ENCODE measurements at regions not wholly inside any gene's neighbourhood (a gene's known extent, or its start where the extent isn't known, plus 50 kb on each side); places are given as distances from the start of the nearest gene placed in this dataset.

- no peak overlapping the region for H3K4me2 ChIP-seq (ENCODE audit: low read length)
- TF ChIP-seq EZH2 (IDR thresholded peaks at IDR 0.05; ENCODE audit: borderline replicate concordance, low read length) (no peak), CTCF (IDR thresholded peaks at IDR 0.05; ENCODE audit: low read length) (no peak)
- H3K36me3 ChIP-seq (ENCODE audit: insufficient read depth, low read length), result no peaks in the 10 kb centered on the region
- no peak overlapping the region for H3K27ac ChIP-seq (ENCODE audit: low read depth, low read length, poor library complexity, severe bottlenecking)
- H3K9me2 ChIP-seq (ENCODE audit: low read depth, low read length), result no peaks in the 10 kb centered on the region
- no peaks in the 10 kb centered on the region for H3F3A ChIP-seq (ENCODE audit: insufficient read depth, low read length)
- no peaks in the 10 kb centered on the region for H4K20me1 ChIP-seq (ENCODE audit: insufficient read depth, low read length)
- no peak overlapping the region for H3K9ac ChIP-seq (ENCODE audit: low read length)
- no peaks in the 10 kb centered on the region for H3K9me3 ChIP-seq (ENCODE audit: low read length)
- H3K4me3 ChIP-seq (ENCODE audit: low read depth, low read length, poor library complexity, severe bottlenecking), result no peak overlapping the region
- no peaks in the 10 kb centered on the region for H3K27me3 ChIP-seq (ENCODE audit: insufficient read depth, low read length)
- H3K4me1 ChIP-seq (ENCODE audit: insufficient read depth, low read length, severe bottlenecking), result no peaks in the 10 kb centered on the region
- H3K79me2 ChIP-seq (ENCODE audit: insufficient read depth, low read length), result no peaks in the 10 kb centered on the region
- no peak overlapping the region for H2AFZ ChIP-seq (ENCODE audit: low read length)
Observed at GRCh38 chr7:124398937-124399552, 366.2 kb upstream of the TMEM229A start.

GRCh38 chr7:124397134-124397533 lies 364.3 kb upstream of the TMEM229A start:
- Histone ChIP-seq H3K9me3 (ENCODE audit: low read length) (no peaks in the 10 kb centered on the region), H4K20me1 (ENCODE audit: insufficient read depth, low read length) (no peaks in the 10 kb centered on the region), H3K4me3 (ENCODE audit: low read depth, low read length, poor library complexity, severe bottlenecking) (no peak overlapping the region), H3K27ac (ENCODE audit: low read depth, low read length, poor library complexity, severe bottlenecking) (no peak overlapping the region), H3K9me2 (ENCODE audit: low read depth, low read length) (no peaks in the 10 kb centered on the region), H2AFZ (ENCODE audit: low read length) (no peak overlapping the region), H3K27me3 (ENCODE audit: insufficient read depth, low read length) (no peaks in the 10 kb centered on the region), H3K36me3 (ENCODE audit: insufficient read depth, low read length) (no peaks in the 10 kb centered on the region), H3K4me1 (ENCODE audit: insufficient read depth, low read length, severe bottlenecking) (no peaks in the 10 kb centered on the region), H3K4me2 (ENCODE audit: low read length) (no peak overlapping the region), H3K9ac (ENCODE audit: low read length) (no peak overlapping the region), H3F3A (ENCODE audit: insufficient read depth, low read length) (no peaks in the 10 kb centered on the region), H3K79me2 (ENCODE audit: insufficient read depth, low read length) (no peaks in the 10 kb centered on the region)
- TF ChIP-seq EZH2 (IDR thresholded peaks at IDR 0.05; ENCODE audit: borderline replicate concordance, low read length), result no peak
- TF ChIP-seq CTCF (IDR thresholded peaks at IDR 0.05; ENCODE audit: low read length), result no peak

- Histone ChIP-seq H2AFZ (ENCODE audit: low read length) (no peak overlapping the region), H3K36me3 (ENCODE audit: insufficient read depth, low read length) (no peaks in the 10 kb centered on the region), H3K9ac (ENCODE audit: low read length) (no peak overlapping the region), H3K9me2 (ENCODE audit: low read depth, low read length) (no peaks in the 10 kb centered on the region), H3K4me2 (ENCODE audit: low read length) (no peak overlapping the region), H3F3A (ENCODE audit: insufficient read depth, low read length) (no peaks in the 10 kb centered on the region), H3K4me3 (ENCODE audit: low read depth, low read length, poor library complexity, severe bottlenecking) (no peak overlapping the region), H4K20me1 (ENCODE audit: insufficient read depth, low read length) (no peaks in the 10 kb centered on the region), H3K27ac (ENCODE audit: low read depth, low read length, poor library complexity, severe bottlenecking) (no peak overlapping the region), H3K9me3 (ENCODE audit: low read length) (no peaks in the 10 kb centered on the region), H3K4me1 (ENCODE audit: insufficient read depth, low read length, severe bottlenecking) (no peaks in the 10 kb centered on the region), H3K27me3 (ENCODE audit: insufficient read depth, low read length) (no peaks in the 10 kb centered on the region), H3K79me2 (ENCODE audit: insufficient read depth, low read length) (no peaks in the 10 kb centered on the region)
- no peak for TF ChIP-seq EZH2 (IDR thresholded peaks at IDR 0.05; ENCODE audit: borderline replicate concordance, low read length)
- no peak for TF ChIP-seq CTCF (IDR thresholded peaks at IDR 0.05; ENCODE audit: low read length)
Observed at GRCh38 chr7:124390301-124390700, 357.4 kb upstream of the TMEM229A start.

Measured in OCI-LY1 (cell line).